Stimulated activated CD4-positive, alpha-beta T cell treated with anti-CD3 and anti-CD28 coated beads, Interleukin-2, amount 100 ng/mL, for 4 hours (primary cell): ENCODE measurements at regions not wholly inside any gene's neighbourhood (a gene's known extent, or its start where the extent isn't known, plus 50 kb on each side); places are given as distances from the start of the nearest gene placed in this dataset.
"Not testable (repeated sequence)": the region's sequence is repeated elsewhere in the genome, so short reads cannot be mapped to it uniquely, and the experiment has no call there.

Experiments
- DNase-seq: peaks from one replicate; pipeline ENCODE4 v3.0.0-alpha.2; 2020; ENCODE audit warnings: low read depth

DNA sequence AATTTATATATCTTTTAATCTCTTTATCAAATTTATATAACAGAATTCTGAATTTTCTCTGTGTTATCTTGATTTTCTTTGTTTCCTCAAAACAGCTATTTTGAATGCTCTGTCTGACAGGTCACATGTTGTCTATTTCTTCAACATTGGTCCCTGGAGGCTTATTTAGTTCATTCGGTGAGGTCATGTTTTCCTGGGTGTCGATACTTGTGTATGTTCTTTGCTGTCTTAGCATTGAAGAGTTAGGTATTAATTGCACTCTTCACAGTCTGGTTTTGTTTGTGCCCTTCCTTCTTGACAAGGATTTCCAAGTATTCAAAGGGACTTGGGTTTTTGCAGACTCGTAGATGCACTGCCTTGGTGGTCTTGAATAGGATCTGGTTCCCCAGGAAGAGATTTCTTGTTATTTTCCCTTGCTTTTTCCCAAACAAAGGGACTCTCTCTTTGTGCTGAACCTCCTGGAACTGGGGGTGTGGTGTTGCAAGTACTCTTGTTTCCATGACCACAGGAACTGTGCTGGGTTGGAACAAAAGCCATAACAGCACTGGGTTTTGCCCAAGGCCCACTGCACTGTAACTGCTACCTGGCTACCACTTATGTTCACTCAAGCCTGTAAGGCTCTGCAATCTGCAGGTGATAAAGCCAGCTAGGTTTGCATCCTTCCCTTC is 1483.0 kb downstream of the CDH8 start:
- no peak for DNase-seq

DNA sequence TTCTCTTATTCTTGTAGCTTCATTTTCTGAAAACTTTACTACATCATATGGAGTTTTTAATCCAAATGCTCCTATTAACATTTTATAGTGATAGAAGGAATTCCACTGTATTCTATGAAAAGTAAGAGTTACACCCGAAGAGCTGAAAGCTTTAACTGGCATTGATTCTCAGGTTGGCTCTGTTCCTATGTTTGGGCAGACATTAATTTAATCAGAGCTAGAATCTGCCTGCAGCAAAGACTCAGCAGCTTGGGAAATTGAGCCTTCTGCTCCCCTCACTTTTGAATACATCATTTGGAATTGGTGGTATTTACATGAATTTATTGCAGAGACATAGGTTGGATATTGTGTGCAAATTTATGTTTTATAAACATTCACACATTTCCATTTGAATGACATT is 1494.7 kb downstream of the CDH8 start:
- no peak for DNase-seq

DNA sequence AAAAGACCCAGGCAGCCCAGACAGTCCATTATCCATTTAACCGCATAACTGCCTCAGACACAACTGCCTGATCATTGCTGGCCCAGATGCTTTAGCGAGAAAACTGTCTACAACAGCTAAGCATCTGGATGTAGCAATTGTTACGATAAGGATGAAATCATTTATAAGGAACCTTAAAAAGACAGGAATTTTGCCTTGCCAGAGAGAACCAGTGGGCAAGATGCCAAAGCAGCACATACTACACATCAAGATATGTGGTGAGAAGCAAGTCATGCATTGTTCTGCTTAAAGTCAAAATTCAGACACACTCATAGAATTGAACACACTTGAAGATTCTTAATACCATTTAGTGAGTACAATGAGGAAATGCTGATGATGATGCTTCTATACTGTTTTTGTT is 1525.3 kb downstream of the CDH8 start:
- no peak for DNase-seq

GRCh38 chr16:60510208-60510607 is 1526.0 kb downstream of the CDH8 start:
- no peak for DNase-seq

- no peak for DNase-seq
Measured at GRCh38 chr16:60491273-60491672, 1545.0 kb downstream of the CDH8 start.

- DNase-seq, result no peak
Measured at GRCh38 chr16:60485872-60486489, 1550.3 kb downstream of the CDH8 start.

GRCh38 chr16:60484901-60485300 is 1551.3 kb downstream of the CDH8 start:
- DNase-seq, result no peak

DNA sequence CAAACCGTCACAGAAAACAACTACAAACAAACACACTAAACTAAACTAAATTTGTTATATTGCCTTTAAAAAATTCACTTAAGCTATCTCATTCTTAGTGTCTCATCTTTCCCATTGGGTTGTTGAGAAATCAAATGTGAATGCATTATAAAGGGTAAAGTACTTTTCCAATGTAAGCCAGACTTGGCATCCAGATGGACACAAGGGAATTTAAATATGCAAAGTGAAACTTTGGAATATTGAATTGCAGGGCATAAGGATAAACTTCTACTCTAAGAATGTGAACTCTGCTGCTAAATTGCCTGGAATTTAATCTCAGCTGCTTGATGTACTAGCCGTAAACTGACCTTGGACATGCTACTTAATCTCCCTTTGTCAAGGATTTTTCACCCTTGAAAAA is 1554.6 kb downstream of the CDH8 start:
- no peak for DNase-seq

GRCh38 chr16:60478810-60479209 is 1557.4 kb downstream of the CDH8 start:
- no peak for DNase-seq

GRCh38 chr16:60463986-60464385 is 1572.3 kb downstream of the CDH8 start:
- DNase-seq, result no peak

- DNase-seq, result no peak
Measured at GRCh38 chr16:60459463-60459862, 1576.8 kb downstream of the CDH8 start.

DNA sequence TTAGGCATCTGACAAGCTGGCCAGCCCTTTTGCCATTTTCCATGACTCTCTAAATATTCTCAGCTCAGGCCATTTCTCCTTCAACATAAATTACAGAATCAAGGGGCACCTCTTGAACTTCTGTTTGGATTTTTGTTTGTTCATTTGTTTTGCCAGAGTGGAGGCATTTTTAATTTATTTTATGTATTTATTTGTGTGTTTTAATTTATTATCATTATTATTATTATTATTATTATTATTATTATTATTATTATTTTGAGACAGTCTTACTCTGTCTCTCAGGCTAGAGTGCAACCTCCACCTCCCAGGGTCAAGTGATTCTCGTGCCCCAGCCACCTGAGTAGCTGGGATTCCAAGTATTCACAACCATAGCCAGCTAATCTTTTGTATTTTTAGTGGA is 1578.0 kb downstream of the CDH8 start:
- no peak for DNase-seq

DNA sequence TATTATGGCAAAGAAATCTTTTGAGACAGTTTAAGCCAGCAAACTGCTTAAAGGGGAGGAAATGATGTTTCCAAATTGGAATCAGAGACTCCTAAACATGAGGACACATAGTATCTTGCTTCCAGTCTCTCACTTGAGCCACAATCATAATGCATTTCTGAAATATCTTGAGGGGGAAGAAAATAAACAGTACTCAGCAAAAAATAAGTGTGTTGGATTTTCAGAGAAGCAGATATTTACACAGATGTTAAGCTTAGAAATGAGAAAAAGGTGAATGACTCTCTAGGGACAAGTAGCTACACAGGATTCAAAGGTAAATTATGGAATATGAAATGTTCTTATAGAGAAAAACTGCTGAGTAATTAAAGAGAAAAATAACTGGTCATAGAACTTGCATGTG is 1583.6 kb downstream of the CDH8 start:
- DNase-seq, result no peak

DNA sequence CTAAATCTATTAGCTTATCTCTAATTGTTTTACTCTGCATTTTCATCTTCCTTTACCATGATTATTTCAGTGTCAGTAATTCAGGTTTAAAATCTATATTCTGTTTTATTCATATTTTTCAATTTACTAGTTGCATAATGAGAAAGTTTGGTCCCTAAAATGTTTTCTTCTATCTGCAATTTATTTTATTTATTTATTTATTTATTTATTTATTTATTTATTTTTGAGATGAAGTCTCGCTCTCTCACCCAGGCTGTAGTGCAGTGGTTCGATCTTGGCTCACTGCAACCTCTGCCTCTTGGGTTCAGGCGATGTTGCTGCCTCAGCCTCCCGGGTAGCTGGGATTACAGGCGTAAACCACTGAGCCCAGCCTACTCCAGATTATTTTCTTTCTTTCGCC is 1597.3 kb downstream of the CDH8 start:
- no peak for DNase-seq

DNA sequence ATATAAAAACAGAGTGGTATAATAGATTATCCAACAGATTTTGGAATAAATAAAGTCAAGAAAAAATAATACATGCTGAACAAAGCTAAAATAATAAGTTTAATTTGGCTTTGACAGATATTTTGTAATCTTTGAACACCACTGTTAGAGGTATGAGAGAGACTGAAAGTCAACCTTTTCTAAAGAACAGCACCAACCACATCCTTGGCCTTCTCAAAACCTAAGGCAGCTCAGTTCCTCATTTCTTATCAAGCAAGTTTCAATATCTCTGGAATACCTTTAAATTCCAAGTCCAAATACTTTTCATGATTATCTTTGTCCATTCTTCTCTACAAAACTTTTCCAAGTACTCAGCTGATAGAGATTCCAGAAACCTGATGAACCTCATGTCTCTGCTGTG is 1603.8 kb downstream of the CDH8 start:
- DNase-seq, result no peak

DNA sequence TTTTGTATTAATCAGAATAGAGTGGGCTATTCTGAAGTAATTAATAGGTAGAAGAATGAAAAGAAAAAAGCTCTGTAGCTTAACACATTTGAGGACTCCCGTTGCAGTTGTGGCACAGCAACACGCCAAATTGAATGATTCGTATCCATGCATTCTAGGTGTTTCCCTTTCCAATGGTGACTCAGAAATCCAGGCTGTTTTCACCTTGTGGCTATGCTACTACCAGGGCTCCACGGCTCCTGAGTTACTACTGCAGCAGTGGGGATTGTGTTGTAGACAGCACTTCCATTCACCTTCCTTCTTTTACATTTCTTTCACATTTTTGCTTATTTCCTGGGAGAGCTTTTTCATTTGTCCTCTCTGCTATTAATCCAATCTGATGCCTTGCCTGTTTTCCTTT is 1616.4 kb downstream of the CDH8 start:
- DNase-seq, result no peak

DNA sequence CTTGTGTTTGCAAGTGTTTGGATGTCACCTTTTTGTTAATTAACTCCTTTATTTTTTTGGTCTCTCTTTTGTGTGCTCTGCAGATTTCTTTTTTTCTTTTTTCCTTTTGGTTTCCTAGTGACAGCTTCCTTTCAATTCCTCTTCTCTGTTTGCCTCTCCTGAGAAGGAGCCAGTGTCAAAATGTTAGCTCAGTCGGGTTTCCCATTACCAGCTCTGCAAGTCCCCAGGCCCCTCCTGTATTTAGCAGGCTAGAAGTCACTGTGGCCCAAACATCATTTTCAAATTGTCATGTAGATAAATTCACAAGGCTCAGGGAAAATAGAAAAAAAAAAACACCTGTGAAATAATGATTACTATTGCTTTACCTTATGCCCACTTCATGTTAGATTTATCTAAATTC is 1621.6 kb downstream of the CDH8 start:
- DNase-seq, result no peak

DNA sequence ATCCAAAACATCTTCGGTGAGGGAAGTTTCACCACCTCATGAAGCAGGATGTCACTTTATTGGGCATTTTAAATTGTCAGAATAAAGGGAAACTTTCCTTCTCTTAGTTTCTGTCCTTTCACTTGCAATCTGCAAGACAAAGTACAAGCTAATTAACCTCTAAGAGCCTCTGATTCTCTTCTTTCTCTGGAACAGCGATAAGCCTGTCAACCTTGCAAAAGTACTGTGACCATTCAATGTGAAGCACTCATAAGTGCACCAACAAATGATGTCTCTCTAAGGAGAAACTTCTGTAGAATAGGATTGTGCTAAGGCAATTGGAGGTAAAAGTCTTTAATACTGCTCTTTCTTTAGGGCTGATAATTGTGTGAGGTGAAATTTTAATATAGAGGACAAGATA is 1622.3 kb downstream of the CDH8 start:
- DNase-seq, result no peak

DNA sequence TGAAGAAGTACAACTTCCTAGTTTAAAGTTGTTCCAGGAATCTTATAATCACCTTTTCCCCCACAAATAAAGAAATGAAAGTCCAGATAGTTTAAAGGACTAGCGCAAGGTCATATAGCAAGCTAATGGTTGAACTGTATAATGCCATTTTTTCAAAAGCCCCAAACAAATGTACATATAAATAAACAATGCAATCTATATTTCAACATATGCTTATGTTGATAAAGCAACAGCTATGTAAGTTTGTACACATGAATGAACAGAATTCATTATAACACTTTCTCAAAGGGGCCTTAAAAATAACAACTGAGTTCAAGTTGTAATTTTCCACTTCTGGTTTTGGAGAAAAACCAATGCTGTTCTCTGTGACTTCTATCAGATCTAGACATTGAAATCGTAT is 1628.6 kb downstream of the CDH8 start:
- DNase-seq, result no peak

- no peak for DNase-seq
Measured at GRCh38 chr16:60407034-60407433, 1629.2 kb downstream of the CDH8 start.

- no peak for DNase-seq
Measured at GRCh38 chr16:60405286-60405685, 1631.0 kb downstream of the CDH8 start.

DNA sequence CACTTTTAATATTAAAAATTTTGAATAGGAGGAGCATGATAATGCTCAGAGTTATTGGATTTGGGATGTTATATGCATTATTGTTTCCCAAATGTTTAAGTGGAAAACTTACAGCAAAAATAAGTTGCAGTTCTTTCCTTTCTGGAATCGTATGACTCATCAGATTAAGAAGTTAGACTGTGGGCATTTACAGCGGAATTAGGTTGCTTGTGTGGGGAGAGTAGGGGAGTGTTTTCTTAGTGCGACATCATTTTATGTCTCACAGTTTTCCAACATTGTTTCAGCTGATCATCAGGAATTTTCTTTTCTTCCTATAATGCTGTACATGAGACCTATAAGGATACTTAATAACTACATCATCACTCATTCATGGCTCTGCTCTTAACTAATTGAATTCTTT is 1631.8 kb downstream of the CDH8 start:
- DNase-seq, result no peak

DNA sequence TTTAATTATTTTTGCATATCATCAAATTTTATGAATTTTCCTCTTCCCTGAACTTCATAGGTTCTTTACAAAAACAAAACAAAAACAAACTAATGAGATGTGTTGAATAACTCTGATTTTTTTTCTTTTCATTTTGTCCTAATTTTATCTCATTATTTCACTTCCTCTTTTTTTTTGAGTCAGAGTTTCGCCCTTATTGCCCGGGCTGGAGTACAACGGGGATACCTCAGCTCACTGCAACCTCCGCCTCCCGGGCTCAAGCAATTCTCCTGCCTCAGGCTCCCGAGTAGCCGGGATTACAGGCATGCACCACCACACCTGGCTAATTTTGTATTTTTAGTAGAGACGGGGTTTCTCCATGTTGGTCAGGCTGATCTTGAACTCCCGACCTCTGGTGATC is 1633.3 kb downstream of the CDH8 start:
- not testable (repeated sequence) for DNase-seq

DNA sequence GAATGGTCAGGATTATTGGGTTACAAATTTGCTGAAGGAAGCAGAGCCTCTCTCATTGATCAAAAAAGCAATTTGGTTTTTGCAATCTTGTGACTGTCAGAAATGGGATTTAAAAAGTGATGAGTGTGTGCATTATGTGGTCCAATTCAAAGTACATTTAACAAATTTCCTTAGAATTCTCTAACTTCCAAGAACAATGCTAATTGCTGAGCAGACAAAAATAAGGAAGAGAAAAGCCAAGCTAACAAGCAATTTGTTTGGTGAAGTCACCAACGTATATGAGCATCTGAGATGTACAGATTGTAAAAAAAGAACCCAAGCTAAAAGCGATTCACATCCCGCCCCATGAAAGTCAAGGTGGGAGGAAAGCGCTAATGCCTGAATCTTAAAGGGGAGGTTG is 1643.9 kb downstream of the CDH8 start:
- no peak for DNase-seq
